Fibroblast of peridontal ligament (primary cell): ENCODE measurements at regions not wholly inside any gene's neighbourhood (a gene's known extent, or its start where the extent isn't known, plus 50 kb on each side); places are given as distances from the start of the nearest gene placed in this dataset.
"Not testable (repeated sequence)": the region's sequence is repeated elsewhere in the genome, so short reads cannot be mapped to it uniquely, and the experiment has no call there.

Source experiments
- DNase-seq: peaks from one replicate; pipeline ENCODE4 v3.0.0-alpha.2; 2010; ENCODE audit errors: extremely low read depth

- no peak for DNase-seq
Measured at GRCh38 chr13:88223958-88224357, 552.8 kb downstream of the SLITRK5 start.

- DNase-seq = no peak
Measured at GRCh38 chr13:88235441-88235840, 564.3 kb downstream of the SLITRK5 start.

GRCh38 chr13:88246239-88246638, 575.1 kb downstream of the SLITRK5 start:
- DNase-seq = no peak

- no peak for DNase-seq
Measured at GRCh38 chr13:88248393-88248792, 577.2 kb downstream of the SLITRK5 start.

- no peak for DNase-seq
Measured at GRCh38 chr13:88257706-88258105, 586.5 kb downstream of the SLITRK5 start.

GRCh38 chr13:88263808-88264207, 592.6 kb downstream of the SLITRK5 start:
- DNase-seq = no peak

GRCh38 chr13:88281841-88282240, 610.7 kb downstream of the SLITRK5 start:
- DNase-seq = no peak

- DNase-seq = no peak
Measured at GRCh38 chr13:88285329-88285728, 614.2 kb downstream of the SLITRK5 start.

GRCh38 chr13:88288326-88288725, 617.2 kb downstream of the SLITRK5 start:
- no peak for DNase-seq

GRCh38 chr13:88291731-88292130, 620.6 kb downstream of the SLITRK5 start:
- not testable (repeated sequence) for DNase-seq

- no peak for DNase-seq
Measured at GRCh38 chr13:88294368-88294767, 623.2 kb downstream of the SLITRK5 start.

GRCh38 chr13:88303157-88303556, 632.0 kb downstream of the SLITRK5 start:
- no peak for DNase-seq

GRCh38 chr13:88303605-88304004, 632.4 kb downstream of the SLITRK5 start:
- DNase-seq = no peak

GRCh38 chr13:88314496-88314895, 643.3 kb downstream of the SLITRK5 start:
- no peak for DNase-seq

GRCh38 chr13:88329066-88329465, 657.9 kb downstream of the SLITRK5 start:
- DNase-seq = no peak

- DNase-seq = no peak
Measured at GRCh38 chr13:88339271-88339741, 668.1 kb downstream of the SLITRK5 start.

GRCh38 chr13:88345171-88345847, 674.1 kb downstream of the SLITRK5 start:
- no peak for DNase-seq

- no peak for DNase-seq
Measured at GRCh38 chr13:88360761-88361160, 689.6 kb downstream of the SLITRK5 start.

- no peak for DNase-seq
Measured at GRCh38 chr13:88369866-88370265, 698.7 kb downstream of the SLITRK5 start.

GRCh38 chr13:88376760-88377388, 705.7 kb downstream of the SLITRK5 start:
- DNase-seq = no peak

GRCh38 chr13:88377852-88378251, 706.7 kb downstream of the SLITRK5 start:
- no peak for DNase-seq

- DNase-seq = no peak
Measured at GRCh38 chr13:88384542-88384941, 713.4 kb downstream of the SLITRK5 start.

GRCh38 chr13:88395804-88396203, 724.6 kb downstream of the SLITRK5 start:
- no peak for DNase-seq

GRCh38 chr13:88411696-88412095, 740.5 kb downstream of the SLITRK5 start:
- no peak for DNase-seq
